HG03064 (cell line): ENCODE measurements at regions not wholly inside any gene's neighbourhood (a gene's known extent, or its start where the extent isn't known, plus 50 kb on each side); places are given as distances from the start of the nearest gene placed in this dataset.
"Not testable (repeated sequence)": the region's sequence is repeated elsewhere in the genome, so short reads cannot be mapped to it uniquely, and the experiment has no call there.

ENCODE experiments used
- ATAC-seq: cut with Tn5 transposase; IDR thresholded peaks from one replicate; pipeline ENCODE4 v1.9.1; 2021; ENCODE audit warnings: low read depth; ENCODE audit not compliant: unreplicated experiment

DNA sequence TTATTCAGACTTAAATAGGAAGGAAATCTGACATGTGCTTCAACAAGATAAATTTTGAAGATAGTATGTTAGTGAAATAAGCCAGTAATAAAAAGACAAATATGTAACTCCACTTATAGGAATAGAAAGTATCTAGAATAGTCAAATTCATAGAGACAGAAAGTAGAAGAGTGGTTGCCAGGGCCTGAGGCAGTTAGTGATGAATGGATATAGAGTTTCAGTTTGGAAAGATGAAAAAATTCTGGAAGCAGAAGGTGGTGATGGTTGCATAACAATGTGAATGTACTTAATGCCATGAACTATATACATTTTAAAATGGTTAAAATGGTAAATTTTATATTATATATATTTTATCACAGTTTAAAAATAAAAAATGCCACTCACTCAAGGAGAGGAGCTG lies 54.3 kb downstream of the HAND2 start:
- ATAC-seq = no peak

DNA sequence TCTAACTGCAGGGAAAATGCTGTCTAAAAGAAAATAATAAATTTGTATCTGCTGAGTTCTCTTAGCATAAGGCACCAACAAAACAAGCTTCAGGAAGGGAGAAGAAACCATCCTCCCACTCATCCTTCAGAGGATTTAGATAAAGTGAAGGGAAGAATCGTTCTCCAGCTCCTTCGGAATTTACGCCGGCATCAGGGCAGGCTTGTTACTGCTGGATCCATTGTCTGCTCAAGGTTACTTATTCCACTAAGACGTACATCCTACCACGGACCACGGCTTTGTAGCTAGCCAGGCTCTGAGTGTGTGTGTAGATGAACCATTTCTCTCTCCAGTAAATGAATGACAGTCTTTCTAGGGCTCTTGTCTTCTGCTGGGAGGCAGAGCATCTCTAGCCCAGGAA lies 60.4 kb downstream of the HAND2 start:
- ATAC-seq = no peak

DNA sequence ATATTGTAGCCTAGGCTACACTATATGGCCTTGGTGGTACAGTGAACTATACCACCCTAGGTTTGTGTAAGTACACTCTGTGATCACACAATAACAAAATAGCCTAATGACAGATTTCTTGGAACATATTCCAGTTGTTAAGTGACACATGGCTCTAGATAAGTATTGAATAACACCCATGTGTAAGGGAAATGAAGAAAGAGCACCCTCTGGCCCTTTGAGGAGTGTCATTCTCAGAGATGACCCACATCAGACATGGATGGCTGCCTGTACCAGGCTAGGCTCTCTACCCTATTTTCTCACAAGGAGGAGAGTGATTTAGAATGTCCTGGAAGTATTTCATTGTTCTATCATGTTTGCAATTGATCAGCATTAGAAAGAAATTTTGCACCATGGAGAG lies 61.7 kb downstream of the HAND2 start:
- ATAC-seq = no peak

DNA sequence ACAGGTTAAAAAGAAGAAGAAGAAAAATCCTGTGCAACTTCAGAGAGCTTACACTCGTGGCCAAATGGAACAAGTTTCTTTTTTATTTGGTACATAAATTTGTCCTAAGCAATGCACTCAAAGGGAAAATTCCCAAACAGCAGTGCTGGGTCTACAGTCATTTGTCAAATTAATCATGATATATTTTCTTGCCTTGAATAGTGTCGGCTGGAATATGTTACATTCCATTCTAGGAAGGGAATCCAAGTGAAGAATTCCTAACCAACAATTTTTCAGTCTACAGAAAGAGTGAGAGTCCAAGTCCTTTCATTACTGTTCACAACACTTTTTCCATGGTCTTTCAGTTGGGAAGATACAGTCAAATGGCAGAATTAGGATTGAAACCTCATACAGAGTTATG lies 63.9 kb downstream of the HAND2 start:
- ATAC-seq = no peak

DNA sequence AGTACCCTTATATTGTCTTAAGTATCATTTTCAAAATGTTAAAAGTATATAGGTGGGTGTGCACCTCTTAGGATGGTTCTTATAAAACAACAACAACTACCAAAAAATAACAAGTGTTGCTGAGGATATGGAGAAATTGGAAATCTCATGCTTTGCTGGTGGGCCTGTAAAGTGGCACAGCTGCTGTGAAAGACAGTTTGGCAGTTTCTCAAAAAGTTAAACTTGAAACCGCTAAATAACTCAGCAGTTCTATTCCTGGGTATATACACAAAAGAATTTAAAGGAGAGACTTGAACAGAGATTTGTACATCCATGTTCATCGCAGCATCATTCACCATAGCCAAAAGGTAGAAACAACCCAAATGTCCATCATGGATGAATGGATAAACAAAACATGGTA lies 65.5 kb downstream of the HAND2 start:
- no peak for ATAC-seq

DNA sequence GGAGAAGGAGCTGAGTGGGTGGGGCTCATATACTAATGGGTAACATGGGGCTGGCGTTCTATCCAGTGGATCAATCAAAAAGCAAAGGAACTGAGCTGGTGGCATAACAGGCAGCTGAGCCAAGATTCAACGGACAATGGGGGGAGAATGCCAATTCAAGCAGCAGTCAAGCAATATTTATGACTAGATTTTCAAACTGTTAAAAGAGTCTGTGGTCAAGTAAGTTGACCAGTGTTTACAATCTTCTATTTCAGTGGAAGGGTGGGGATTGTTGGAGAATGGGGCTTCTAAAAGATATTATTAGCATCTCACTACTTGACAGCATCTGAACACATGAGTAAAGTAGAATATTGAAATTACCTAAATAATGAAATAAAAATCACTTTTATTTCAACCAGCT lies 64.9 kb upstream of the SCRG1 start:
- ATAC-seq = no peak

DNA sequence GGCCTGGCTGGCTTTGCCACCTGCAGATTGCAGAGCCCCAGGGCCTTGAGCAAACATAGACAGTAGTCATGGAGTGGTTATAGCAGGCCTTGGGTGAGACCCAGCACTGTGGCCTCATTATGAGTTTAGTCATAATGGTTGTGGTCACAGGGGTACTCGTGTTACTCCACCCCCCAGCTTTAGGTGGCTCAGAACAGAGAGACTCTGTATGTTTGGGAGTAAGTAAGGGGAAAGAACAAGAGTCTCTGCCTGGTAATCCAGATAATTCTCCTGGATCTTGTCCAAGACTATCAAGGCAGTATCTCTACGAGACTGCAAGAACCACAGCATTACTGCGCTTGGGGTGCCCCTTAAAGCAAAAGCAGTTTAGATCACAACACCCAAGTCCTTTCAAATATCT lies 62.3 kb upstream of the SCRG1 start:
- no peak for ATAC-seq

DNA sequence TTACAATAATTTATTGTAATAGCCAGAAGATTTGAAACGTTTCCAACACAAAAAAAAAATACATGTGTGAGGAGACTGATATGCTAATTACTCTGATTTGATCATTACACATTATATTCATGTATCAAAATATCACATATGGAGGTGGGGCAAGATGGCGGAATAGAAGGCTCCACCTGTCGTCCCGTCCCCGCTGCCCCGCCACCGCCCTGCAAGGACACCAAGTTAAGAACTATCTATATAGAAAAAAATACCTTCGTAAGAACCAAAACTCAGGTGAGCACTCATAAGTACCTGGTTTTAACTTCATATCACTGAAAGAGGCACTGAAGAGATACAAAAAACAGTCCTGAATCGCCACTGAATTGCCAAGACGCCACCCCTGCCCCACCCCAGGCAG lies 60.9 kb upstream of the SCRG1 start:
- no peak for ATAC-seq

DNA sequence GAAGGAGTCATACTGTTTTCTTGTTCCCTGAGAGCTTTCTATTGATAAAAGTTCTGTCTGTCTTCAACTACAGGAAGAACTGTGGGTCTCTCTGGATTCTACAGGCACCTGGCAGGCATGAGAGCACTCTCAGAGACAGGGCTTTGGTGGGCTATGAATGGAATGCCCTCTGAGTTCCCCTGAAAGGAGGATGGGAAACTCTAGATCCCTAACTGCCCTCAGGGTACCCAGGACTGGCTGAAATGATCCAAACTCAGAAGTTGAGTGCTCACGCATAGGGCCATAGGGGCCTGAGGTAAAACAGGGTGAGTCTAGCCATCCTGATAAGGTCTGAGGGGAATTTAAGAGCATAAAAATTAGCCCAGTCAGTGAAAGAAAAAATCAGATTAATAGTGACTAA lies 59.0 kb upstream of the SCRG1 start:
- ATAC-seq = no peak

DNA sequence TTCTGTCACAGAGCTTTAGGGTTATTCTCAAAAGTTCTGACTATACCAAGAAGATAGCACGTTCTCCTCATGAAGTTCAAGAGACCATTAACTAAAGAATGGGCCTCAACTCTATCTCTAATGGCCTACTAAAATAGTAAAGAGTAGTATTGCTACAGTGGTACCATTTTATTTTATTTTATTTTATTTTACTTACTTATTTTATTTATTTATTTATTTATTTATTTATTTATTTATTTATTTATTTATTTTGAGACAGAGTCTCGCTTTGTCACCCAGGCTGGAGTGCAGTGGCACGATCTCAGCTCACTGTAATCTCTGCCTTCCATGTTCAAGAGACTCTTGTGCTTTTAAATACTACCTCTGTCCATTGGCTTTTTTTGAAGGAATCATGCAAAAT lies 52.5 kb upstream of the SCRG1 start:
- not testable (repeated sequence) for ATAC-seq

DNA sequence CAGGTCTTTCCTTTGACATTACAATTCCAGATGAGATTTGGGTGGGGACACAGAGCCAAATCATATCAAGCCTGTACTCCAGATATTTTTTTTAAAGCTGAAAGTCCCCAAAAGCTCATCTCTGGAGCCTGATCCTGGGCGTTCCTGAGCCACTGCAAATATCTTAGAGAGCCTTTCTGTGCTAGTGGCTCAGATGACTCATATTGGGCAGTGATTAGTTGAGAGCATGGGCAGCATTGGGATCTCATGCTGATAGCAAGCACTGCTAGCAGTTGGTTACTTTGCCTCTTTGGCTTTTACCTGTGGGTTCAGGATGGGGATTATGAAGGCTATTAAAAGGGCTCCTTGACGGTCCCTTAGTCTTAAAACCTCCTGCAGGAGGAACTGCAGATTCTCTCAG lies 51.4 kb upstream of the SCRG1 start:
- no peak for ATAC-seq

DNA sequence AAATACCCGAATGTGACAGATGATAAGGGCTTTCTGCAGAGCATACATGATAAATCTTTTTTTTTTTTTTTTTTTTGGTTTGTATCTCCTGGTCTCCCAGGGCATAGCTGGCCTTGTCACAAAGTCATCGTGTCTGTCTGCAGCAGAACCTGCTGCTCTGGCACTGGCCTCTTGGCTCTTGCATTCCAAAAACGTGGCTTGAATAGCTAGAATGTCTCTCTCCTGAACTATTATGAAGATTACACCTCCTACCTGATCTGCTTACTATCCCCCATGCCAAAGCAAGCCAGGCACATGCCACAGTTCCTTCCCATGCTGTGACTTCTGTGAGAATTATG lies 50.4 kb upstream of the SCRG1 start:
- no peak for ATAC-seq

DNA sequence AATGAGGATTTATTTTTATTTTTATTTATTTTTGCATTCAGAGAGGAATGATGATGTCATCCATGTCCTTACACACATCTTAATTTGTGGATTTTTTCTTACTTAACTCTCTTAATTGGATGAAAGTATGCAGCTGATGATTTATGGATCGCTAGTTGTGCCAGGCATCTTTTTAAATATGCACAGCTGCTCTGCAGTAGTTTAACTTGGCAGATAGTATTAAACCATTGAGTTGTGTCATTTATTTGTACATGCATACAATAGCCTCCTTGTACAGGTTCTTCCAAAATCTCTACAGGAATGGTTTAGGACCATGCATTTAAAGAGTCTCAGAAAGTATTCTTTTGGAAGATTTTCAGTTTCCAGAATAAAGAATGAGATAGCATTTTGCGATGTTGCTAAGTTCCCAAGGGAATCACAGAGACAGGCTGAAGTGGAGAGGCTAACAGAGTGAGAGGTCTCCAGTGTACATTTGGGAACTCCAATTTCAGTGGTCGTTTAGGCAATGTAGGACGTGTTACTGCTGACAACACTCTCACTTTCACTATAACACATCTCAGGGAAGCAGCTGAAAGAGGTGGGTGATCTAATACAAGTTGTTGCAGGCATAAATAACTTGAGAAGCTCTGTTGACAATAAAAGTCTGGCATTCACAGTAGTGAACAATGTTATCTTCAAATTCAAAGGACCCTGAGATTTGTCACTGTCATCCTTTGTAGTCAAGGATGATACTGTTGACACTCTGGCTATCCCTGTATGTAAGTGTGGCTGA lies 49.9 kb upstream of the SCRG1 start:
- ATAC-seq = peak; percentile 46
